Right ventricle myocardium inferior (tissue), 1 donor: ENCODE measurements at regions not wholly inside any gene's neighbourhood (a gene's known extent, or its start where the extent isn't known, plus 50 kb on each side); places are given as distances from the start of the nearest gene placed in this dataset.

Source experiments
- ATAC-seq: fragments of 200-7000 bp; cut with Tn5 transposase; one replicate; pipeline ENCODE4 v1.9.1; 2020; ENCODE audit warnings: mild to moderate bottlenecking, moderate library complexity
- DNase-seq: peaks from one replicate; pipeline ENCODE4 v3.0.0; 2021; ENCODE audit errors: missing footprints
- intact Hi-C: fragments of 100-400 bp; cut with DNase I; formaldehyde crosslinking; loops from one replicate; pipeline ENCODE4 v1.11.0; 2022
- donor health status: DM: no; HTN: yes; CAD: no; lungs with severe emphysema.

- no peak for DNase-seq
- ATAC-seq: no peak
- intact Hi-C loops: no loop called here
These were observed 201.2 kb upstream of the NSMCE3 start for GRCh38 chr15:29470794-29471193.

GRCh38 chr15:29470311-29470710 lies 200.7 kb upstream of the NSMCE3 start:
- intact Hi-C loops: no loop called here
- DNase-seq (no peak), ATAC-seq (no peak)

- DNase-seq: no peak
- ATAC-seq: no peak
- intact Hi-C loops: no loop called here
These were observed 199.3 kb upstream of the NSMCE3 start for GRCh38 chr15:29468899-29469298.

- no peak for ATAC-seq
- intact Hi-C loops: no loop called here
- DNase-seq: no peak
These were observed 197.5 kb upstream of the NSMCE3 start for GRCh38 chr15:29467091-29467490.

GRCh38 chr15:29466292-29466691 lies 196.7 kb upstream of the NSMCE3 start:
- no peak for DNase-seq
- intact Hi-C loops: no loop called here
- no peak for ATAC-seq

GRCh38 chr15:29465816-29466215 lies 196.2 kb upstream of the NSMCE3 start:
- intact Hi-C loops: no loop called here
- ATAC-seq (no peak), DNase-seq (no peak)

- peak; percentile 52 for ATAC-seq
- intact Hi-C loops: no loop called here
- DNase-seq: no peak
These were observed 195.6 kb upstream of the NSMCE3 start for GRCh38 chr15:29465196-29465595.

GRCh38 chr15:29461877-29462276 lies 192.3 kb upstream of the NSMCE3 start:
- ATAC-seq: no peak
- intact Hi-C loops: no loop called here
- no peak for DNase-seq

GRCh38 chr15:29458361-29458760 lies 188.7 kb upstream of the NSMCE3 start:
- intact Hi-C loops: no loop called here
- ATAC-seq: no peak
- DNase-seq: no peak

- intact Hi-C loops: no loop called here
- no peak for ATAC-seq
- DNase-seq: no peak
These were observed 188.1 kb upstream of the NSMCE3 start for GRCh38 chr15:29457729-29458128.

- intact Hi-C loops: no loop called here
- no peak for DNase-seq
- ATAC-seq: no peak
These were observed 187.3 kb upstream of the NSMCE3 start for GRCh38 chr15:29456964-29457363.

- no peak for DNase-seq
- intact Hi-C loops: no loop called here
- no peak for ATAC-seq
These were observed 186.6 kb upstream of the NSMCE3 start for GRCh38 chr15:29456255-29456654.

- no peak for DNase-seq
- intact Hi-C loops: no loop called here
- ATAC-seq: no peak
These were observed 185.9 kb upstream of the NSMCE3 start for GRCh38 chr15:29455530-29455929.

GRCh38 chr15:29455055-29455454 lies 185.4 kb upstream of the NSMCE3 start:
- no peak for ATAC-seq
- intact Hi-C loops: no loop called here

GRCh38 chr15:29454506-29454905 lies 184.9 kb upstream of the NSMCE3 start:
- intact Hi-C loops: no loop called here
- ATAC-seq: no peak
- no peak for DNase-seq

More at GRCh38 chr15:29455055-29455454, 185.4 kb upstream of the NSMCE3 start:
- DNase-seq: no peak

- intact Hi-C loops: no loop called here
- no peak for ATAC-seq
- DNase-seq: no peak
These were observed 183.5 kb upstream of the NSMCE3 start for GRCh38 chr15:29452881-29453731.

GRCh38 chr15:29451201-29451781 lies 181.7 kb upstream of the NSMCE3 start:
- ATAC-seq (no peak), DNase-seq (no peak)

GRCh38 chr15:29449136-29449535 lies 179.5 kb upstream of the NSMCE3 start:
- intact Hi-C loops: no loop called here
- DNase-seq (no peak), ATAC-seq (no peak)

More at GRCh38 chr15:29451201-29451781, 181.7 kb upstream of the NSMCE3 start:
- intact Hi-C loops: no loop called here

GRCh38 chr15:29448320-29448719 lies 178.7 kb upstream of the NSMCE3 start:
- DNase-seq (no peak), ATAC-seq (no peak)
- intact Hi-C loops: no loop called here

- DNase-seq: no peak
- ATAC-seq: no peak
- intact Hi-C loops: no loop called here
These were observed 176.9 kb upstream of the NSMCE3 start for GRCh38 chr15:29446480-29446879.
